T-cell (primary cell): ENCODE measurements at regions not wholly inside any gene's neighbourhood (a gene's known extent, or its start where the extent isn't known, plus 50 kb on each side); places are given as distances from the start of the nearest gene placed in this dataset.

Source experiments
- ATAC-seq, 4 experiments: fragments of 200-7000 bp in 3 of 4; fragments of 150-1000 bp in 1 of 4; cut with Tn5 transposase; replicated peaks in 1 of 4; 1 replicate in 3 of 4; 2 replicates in 1 of 4; pipeline ENCODE4 v1.10.0; 2021; ENCODE audit warnings: moderate library complexity in 3 of 4, mild to moderate bottlenecking in 2 of 4, moderate number of reproducible peaks in 1 of 4
- CTCF ChIA-PET, 2 donors: fragments of 300-600 bp; sonication (Branson Sonifier 250); formaldehyde crosslinking; loops; one replicate each; lab custom pipeline; 2022; ENCODE audit warnings: antibody characterized with exemption in 2 of 2; lab: Charles Lee
- POLR2A ChIA-PET, 2 donors: fragments of 300-600 bp; sonication (Branson Sonifier 250); formaldehyde crosslinking; loops; one replicate each; lab custom pipeline; 2022; ENCODE audit warnings: antibody characterized with exemption in 2 of 2; lab: Charles Lee
- DNase-seq, 35 experiments: peaks; one replicate each; pipeline versions ENCODE4 v3.0.0 to v3.0.0-alpha.2; 2013 to 2023
- H3K27ac ChIP-seq: one replicate; pipeline ENCODE4 v1.5.1; 2013; ENCODE audit warnings: low read length
- H3K27me3 ChIP-seq, 2 experiments: replicated peaks in 1 of 2; 1 replicate in 1 of 2; 2 replicates in 1 of 2; pipeline versions ENCODE4 v1.6.1 to v1.7.0; 2013; ENCODE audit warnings: low read length in 1 of 2, mixed read lengths in 1 of 2; ENCODE audit not compliant: control insufficient read depth in 2 of 2, insufficient read depth in 2 of 2; ENCODE audit errors: extremely low read depth in 1 of 2
- H3K36me3 ChIP-seq, 2 donors: 1 replicate in 1 of 2; 2 replicates in 1 of 2; pipeline versions ENCODE4 v1.6.1 to v1.7.0; 2013; ENCODE audit warnings: low read length in 1 of 2; ENCODE audit not compliant: control insufficient read depth in 2 of 2, insufficient read depth in 1 of 2; ENCODE audit errors: extremely low read depth in 1 of 2
- H3K4me1 ChIP-seq, 2 experiments: 1 replicate in 1 of 2; 2 replicates in 1 of 2; pipeline versions ENCODE4 v1.6.1 to v1.7.0; 2013; ENCODE audit warnings: low read length in 2 of 2, mixed read lengths in 1 of 2; ENCODE audit not compliant: insufficient read depth in 2 of 2, control insufficient read depth in 1 of 2; ENCODE audit errors: extremely low read depth in 1 of 2
- H3K4me3 ChIP-seq, 2 donors: 1 replicate in 1 of 2; 2 replicates in 1 of 2; pipeline versions ENCODE4 v1.5.1 to v1.7.0; 2013; ENCODE audit warnings: mild to moderate bottlenecking in 2 of 2, low read length in 1 of 2, moderate library complexity in 1 of 2; ENCODE audit not compliant: control insufficient read depth in 1 of 2; ENCODE audit errors: extremely low read depth in 1 of 2
- H3K9me3 ChIP-seq: 2 replicates; pipeline ENCODE4 v1.7.0; 2013
- H3K27ac Mint-ChIP-seq, 2 donors: one replicate each; pipeline ENCODE4 v1.8.0; 2020 to 2021; ENCODE audit warnings: mild to moderate bottlenecking in 2 of 2, mixed read lengths in 2 of 2
- H3K27me3 Mint-ChIP-seq, 2 donors: one replicate each; pipeline ENCODE4 v1.8.0; 2021 to 2022; ENCODE audit warnings: mixed read lengths in 2 of 2
- H3K36me3 Mint-ChIP-seq: one replicate; pipeline ENCODE4 v1.8.0; 2021; ENCODE audit warnings: mixed read lengths
- H3K4me1 Mint-ChIP-seq, 3 donors: one replicate each; pipeline ENCODE4 v1.8.0; 2020 to 2022; ENCODE audit warnings: mixed read lengths in 3 of 3, mild to moderate bottlenecking in 1 of 3
- H3K4me3 Mint-ChIP-seq, 3 donors: one replicate each; pipeline ENCODE4 v1.8.0; 2020 to 2022; ENCODE audit warnings: mild to moderate bottlenecking in 3 of 3, mixed read lengths in 3 of 3, moderate library complexity in 3 of 3
- H3K9me3 Mint-ChIP-seq, 3 donors: one replicate each; pipeline ENCODE4 v1.8.0; 2020 to 2022; ENCODE audit warnings: mixed read lengths in 3 of 3
- WGBS: methylation state at CpG from one replicate; pipeline ENCODE4 v1.1.5; 2013; ENCODE audit warnings: missing lambda C conversion rate; ENCODE audit not compliant: insufficient coverage; 5-methylcytosine and 5-hydroxymethylcytosine counted together

GRCh38 chr16:64392456-64392855, 729.4 kb downstream of the CDH11 start:
- H3K36me3 Mint-ChIP-seq, result no peaks in the 10 kb centered on the region
- H3K4me1 ChIP-seq, result no peaks in the 10 kb centered on the region
- no peak overlapping the region for H3K4me3 ChIP-seq
- no peak overlapping the region for H3K27ac Mint-ChIP-seq
- H3K4me3 Mint-ChIP-seq, result no peak overlapping the region
- H3K27me3 Mint-ChIP-seq, result no peaks in the 10 kb centered on the region
- no peaks in the 10 kb centered on the region for H3K9me3 ChIP-seq
- no peaks in the 10 kb centered on the region for H3K27me3 ChIP-seq
- ChIA-PET CTCF (no interaction called here), POLR2A (no interaction called here)
- no peaks in the 10 kb centered on the region for H3K4me1 Mint-ChIP-seq
- no CpG with 5 or more reads among the region's 1 CpG for WGBS
- DNase-seq (no peak), ATAC-seq (no peak)
- no peak overlapping the region for H3K27ac ChIP-seq
- no peaks in the 10 kb centered on the region for H3K36me3 ChIP-seq
- H3K9me3 Mint-ChIP-seq, result peaks cover 11 to 21% (median 20%) of the 10 kb centered on the region in 3 donors

GRCh38 chr16:64391063-64391600, 730.7 kb downstream of the CDH11 start:
- H3K27me3 Mint-ChIP-seq, result no peaks in the 10 kb centered on the region
- CTCF ChIA-PET, result no interaction called here
- no peak for ATAC-seq

DNA sequence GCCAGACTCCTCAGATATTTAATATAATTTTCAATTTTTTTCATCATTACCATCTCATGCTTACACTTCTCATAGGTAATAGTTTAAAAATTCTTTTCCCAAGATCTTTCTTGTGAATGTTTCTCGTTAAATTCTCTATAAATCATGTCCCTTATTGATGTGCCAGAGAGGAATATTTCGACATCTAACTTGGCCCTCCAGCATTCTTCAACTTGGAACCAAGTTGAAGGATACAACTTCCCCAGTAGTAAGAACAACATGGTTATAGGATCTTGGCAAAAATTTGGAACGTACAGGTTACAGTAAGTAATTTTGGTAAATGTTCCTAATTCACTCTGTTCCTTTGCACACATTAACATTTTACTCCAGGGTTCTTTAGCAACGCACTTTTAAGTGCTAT, 731.8 kb downstream of the CDH11 start:
- Histone ChIP-seq H3K4me3 (no peak overlapping the region), H3K27ac (no peak overlapping the region), H3K4me1 (no peaks in the 10 kb centered on the region), H3K27me3 (no peaks in the 10 kb centered on the region), H3K9me3 (no peaks in the 10 kb centered on the region), H3K36me3 (no peaks in the 10 kb centered on the region)
- Mint-ChIP-seq H3K4me1 (no peaks in the 10 kb centered on the region), H3K27ac (no peak overlapping the region), H3K36me3 (no peaks in the 10 kb centered on the region), H3K27me3 (no peaks in the 10 kb centered on the region), H3K9me3 (peaks cover 18 to 27% (median 25%) of the 10 kb centered on the region in 3 donors), H3K4me3 (no peak overlapping the region)
- ChIA-PET CTCF (no interaction called here), POLR2A (no interaction called here)
- no CpG with 5 or more reads among the region's 4 CpGs for WGBS
- DNase-seq (no peak), ATAC-seq (no peak)

More at GRCh38 chr16:64391063-64391600, 730.7 kb downstream of the CDH11 start:
- Histone ChIP-seq H3K27ac (no peak overlapping the region), H3K27me3 (no peaks in the 10 kb centered on the region), H3K4me1 (no peaks in the 10 kb centered on the region), H3K9me3 (no peaks in the 10 kb centered on the region), H3K4me3 (no peak overlapping the region), H3K36me3 (no peaks in the 10 kb centered on the region)
- H3K36me3 Mint-ChIP-seq, result no peaks in the 10 kb centered on the region
- H3K9me3 Mint-ChIP-seq, result peaks cover 16 to 23% (median 21%) of the 10 kb centered on the region in 3 donors
- WGBS, result 80% methylated on average over 2 of the region's 4 CpGs
- H3K4me1 Mint-ChIP-seq, result no peaks in the 10 kb centered on the region
- H3K27ac Mint-ChIP-seq, result no peak overlapping the region
- no peak for DNase-seq
- POLR2A ChIA-PET, result no interaction called here
- no peak overlapping the region for H3K4me3 Mint-ChIP-seq

- Mint-ChIP-seq H3K27me3 (no peaks in the 10 kb centered on the region), H3K4me1 (no peaks in the 10 kb centered on the region), H3K4me3 (no peak overlapping the region), H3K9me3 (peaks cover 14 to 29% (median 16%) of the 10 kb centered on the region in 3 donors), H3K27ac (no peak overlapping the region), H3K36me3 (no peaks in the 10 kb centered on the region)
- Histone ChIP-seq H3K27me3 (no peaks in the 10 kb centered on the region), H3K4me3 (no peak overlapping the region), H3K36me3 (no peaks in the 10 kb centered on the region), H3K27ac (no peak overlapping the region), H3K4me1 (no peaks in the 10 kb centered on the region), H3K9me3 (no peaks in the 10 kb centered on the region)
- ChIA-PET POLR2A (no interaction called here), CTCF (no interaction called here)
- DNase-seq (no peak), ATAC-seq (no peak)
- 50% methylated on average over 1 of the region's 4 CpGs for WGBS
Observed at GRCh38 chr16:64384636-64385035, 737.2 kb downstream of the CDH11 start.

DNA sequence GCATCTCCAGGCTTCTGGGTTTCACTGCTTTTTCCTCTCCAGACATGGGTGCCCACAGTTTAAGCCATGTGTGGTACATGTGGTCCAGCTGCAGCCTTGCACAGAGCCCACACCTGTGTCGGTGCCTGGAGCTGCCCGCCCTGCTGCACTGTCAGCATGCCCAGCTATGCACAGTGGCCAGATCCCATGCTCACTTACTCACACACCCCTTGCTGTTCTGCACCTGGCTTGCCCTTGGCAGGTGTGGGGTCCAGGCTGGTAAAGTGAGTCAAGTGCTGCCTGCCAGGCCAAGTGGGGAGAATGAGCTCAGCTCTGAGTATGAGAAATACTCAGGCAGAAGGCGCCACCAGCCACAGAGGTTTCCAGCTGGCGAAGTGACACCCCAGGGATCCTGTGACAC, 739.9 kb downstream of the CDH11 start:
- Mint-ChIP-seq H3K27ac (no peak overlapping the region), H3K27me3 (no peaks in the 10 kb centered on the region), H3K4me1 (no peaks in the 10 kb centered on the region), H3K4me3 (no peak overlapping the region), H3K9me3 (peaks cover 10 to 37% (median 18%) of the 10 kb centered on the region in 3 donors), H3K36me3 (no peaks in the 10 kb centered on the region)
- Histone ChIP-seq H3K9me3 (no peaks in the 10 kb centered on the region), H3K36me3 (no peaks in the 10 kb centered on the region), H3K4me1 (no peaks in the 10 kb centered on the region), H3K27me3 (no peaks in the 10 kb centered on the region), H3K27ac (no peak overlapping the region), H3K4me3 (no peak overlapping the region)
- CTCF ChIA-PET, result no interaction called here
- POLR2A ChIA-PET, result no interaction called here
- DNase-seq, result no peak
- WGBS, result no CpG with 5 or more reads among the region's 4 CpGs
- no peak for ATAC-seq

DNA sequence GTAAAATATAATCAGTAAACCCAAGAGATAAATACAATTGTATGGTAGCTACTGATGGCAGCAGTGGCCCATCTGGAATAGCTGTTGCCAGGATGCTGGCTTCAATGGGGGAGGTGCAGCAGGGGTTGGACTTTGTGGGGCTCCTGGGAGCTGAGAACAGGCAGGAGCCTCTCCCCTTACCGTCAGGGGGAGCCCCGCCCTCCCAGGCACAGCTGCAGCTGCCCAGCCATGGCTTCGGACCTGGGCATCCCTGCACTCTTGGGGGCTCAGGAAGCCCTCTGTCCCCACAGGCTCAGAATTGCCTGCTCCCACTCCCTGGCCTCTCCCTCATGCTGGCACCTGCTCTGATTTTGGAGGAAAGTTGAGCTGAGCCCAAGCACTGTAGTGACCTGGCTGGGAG, 741.1 kb downstream of the CDH11 start:
- DNase-seq, result no peak
- Histone ChIP-seq H3K36me3 (no peaks in the 10 kb centered on the region), H3K27me3 (no peaks in the 10 kb centered on the region), H3K4me1 (no peaks in the 10 kb centered on the region), H3K27ac (no peak overlapping the region), H3K4me3 (no peak overlapping the region), H3K9me3 (no peaks in the 10 kb centered on the region)
- WGBS, result no CpG with 5 or more reads among the region's 3 CpGs
- Mint-ChIP-seq H3K9me3 (peaks cover 4 to 31% (median 18%) of the 10 kb centered on the region in 3 donors), H3K27me3 (no peaks in the 10 kb centered on the region), H3K27ac (no peak overlapping the region), H3K4me3 (no peak overlapping the region), H3K4me1 (no peaks in the 10 kb centered on the region), H3K36me3 (no peaks in the 10 kb centered on the region)
- ChIA-PET CTCF (no interaction called here), POLR2A (no interaction called here)
- ATAC-seq, result no peak
